Right lobe of liver (tissue), 6 donors: ENCODE measurements at regions not wholly inside any gene's neighbourhood (a gene's known extent, or its start where the extent isn't known, plus 50 kb on each side); places are given as distances from the start of the nearest gene placed in this dataset.
"Not testable (repeated sequence)": the region's sequence is repeated elsewhere in the genome, so short reads cannot be mapped to it uniquely, and the experiment has no call there.

Experiments used
- ATAC-seq, 4 donors: fragments of 200-7000 bp; cut with Tn5 transposase; one replicate each; pipeline ENCODE4 v1.9.1; 2020; ENCODE audit warnings: mild to moderate bottlenecking in 4 of 4, moderate library complexity in 4 of 4
- DNase-seq, 3 donors: peaks; one replicate each; pipeline ENCODE4 v3.0.0-alpha.2; 2020
- H3K27ac ChIP-seq, 3 donors: fragments of 200-600 bp; one replicate each; pipeline ENCODE4 v1.8.0; 2022
- H3K27me3 ChIP-seq, 2 donors: fragments of 200-600 bp; one replicate each; pipeline ENCODE4 v1.8.0; 2022
- H3K36me3 ChIP-seq, 4 donors: fragments of 200-600 bp; sonication (generic) in 1 of 4; one replicate each; pipeline versions ENCODE4 v1.5.1 to v1.8.0; 2017 to 2022; ENCODE audit warnings: control low read depth in 1 of 4
- H3K4me1 ChIP-seq, 4 donors: fragments of 200-600 bp; sonication (generic) in 1 of 4; one replicate each; pipeline versions ENCODE4 v1.5.1 to v1.8.0; 2017 to 2022; ENCODE audit warnings: control low read depth in 1 of 4
- H3K4me3 ChIP-seq, 3 donors: fragments of 200-600 bp; one replicate each; pipeline ENCODE4 v1.8.0; 2022
- H3K9me3 ChIP-seq, 4 donors: fragments of 200-600 bp; sonication (generic) in 1 of 4; one replicate each; pipeline versions ENCODE4 v1.5.1 to v1.8.0; 2017 to 2022; ENCODE audit warnings: control low read depth in 1 of 4
- CTCF ChIP-seq, 4 donors: fragments of 200-600 bp in 3 of 4; fragments of 450-650 bp in 1 of 4; IDR thresholded peaks; one replicate each; pipeline versions ENCODE4 v1.5.1 to v1.8.0; 2016 to 2022; ENCODE audit warnings: antibody characterized with exemption in 4 of 4, mild to moderate bottlenecking in 2 of 4
- POLR2A ChIP-seq: fragments of 450-650 bp; IDR thresholded peaks from one replicate; pipeline ENCODE4 v1.6.1; 2017; ENCODE audit warnings: antibody characterized with exemption, mild to moderate bottlenecking
- WGBS: methylation state at CpG from one replicate; pipeline ENCODE4 v1.1.6; 2018; ENCODE audit warnings: low coverage, low lambda C conversion rate; ENCODE audit not compliant: insufficient coverage; ENCODE audit errors: missing lambda C conversion rate; 5-methylcytosine and 5-hydroxymethylcytosine counted together
- intact Hi-C, 2 donors: fragments of 100-400 bp; cut with DNase I; formaldehyde crosslinking; loops; one replicate each; pipeline versions ENCODE4 v1.11.2 to v1.14.1; 2022
- donor health status: DM: no; HTN: yes; CAD: no.
- donor health status: DM: no; HTN: no; CAD: no.
- donor health status: DM: no; HTN: no; CAD: no.
- donor health status: DM: no; HTN: yes; CAD: no.
- donor health status: DM: no; HTN: yes; CAD: no.

DNA sequence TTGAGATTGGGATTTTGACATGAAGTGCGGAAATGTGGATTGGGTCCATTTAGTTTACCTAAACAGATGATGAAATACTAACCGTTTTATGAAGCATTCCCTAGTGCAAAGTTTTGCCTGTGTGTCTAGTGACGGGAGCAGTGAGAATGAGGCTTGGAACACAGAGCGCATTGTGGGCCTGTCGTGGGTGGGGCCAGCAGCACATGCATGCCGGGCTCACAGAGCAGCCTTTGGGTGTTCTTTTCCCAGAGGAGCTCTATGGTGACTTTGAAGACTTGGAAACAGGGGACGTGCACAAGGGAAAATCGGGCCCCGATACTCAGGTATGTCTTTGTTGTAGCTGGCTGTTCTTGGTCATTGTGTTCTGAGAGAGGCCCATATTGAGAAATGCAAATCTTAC lies 388.1 kb downstream of the GOLGA6L6 start:
- H3K27me3 ChIP-seq, H3K9me3 ChIP-seq, H3K4me1 ChIP-seq, H3K36me3 ChIP-seq, intact Hi-C loops, H3K4me3 ChIP-seq, H3K27ac ChIP-seq, ATAC-seq, DNase-seq: not testable (repeated sequence)
- no CpG with 5 or more reads among the region's 9 CpGs for WGBS

- 80% methylated on average over 9 of the region's 14 CpGs for WGBS
- intact Hi-C loops, H3K4me1 ChIP-seq, H3K27ac ChIP-seq, H3K27me3 ChIP-seq, ATAC-seq, H3K36me3 ChIP-seq, DNase-seq, H3K4me3 ChIP-seq, H3K9me3 ChIP-seq: not testable (repeated sequence)
Observed at GRCh38 chr15:20148679-20149078, 392.9 kb downstream of the GOLGA6L6 start.

GRCh38 chr15:20148008-20148407 lies 393.6 kb downstream of the GOLGA6L6 start:
- WGBS, result 83% methylated on average over 54 of the region's 73 CpGs
- DNase-seq, H3K27ac ChIP-seq, intact Hi-C loops, H3K9me3 ChIP-seq, H3K27me3 ChIP-seq, ATAC-seq, H3K4me3 ChIP-seq, H3K36me3 ChIP-seq, H3K4me1 ChIP-seq: not testable (repeated sequence)

DNA sequence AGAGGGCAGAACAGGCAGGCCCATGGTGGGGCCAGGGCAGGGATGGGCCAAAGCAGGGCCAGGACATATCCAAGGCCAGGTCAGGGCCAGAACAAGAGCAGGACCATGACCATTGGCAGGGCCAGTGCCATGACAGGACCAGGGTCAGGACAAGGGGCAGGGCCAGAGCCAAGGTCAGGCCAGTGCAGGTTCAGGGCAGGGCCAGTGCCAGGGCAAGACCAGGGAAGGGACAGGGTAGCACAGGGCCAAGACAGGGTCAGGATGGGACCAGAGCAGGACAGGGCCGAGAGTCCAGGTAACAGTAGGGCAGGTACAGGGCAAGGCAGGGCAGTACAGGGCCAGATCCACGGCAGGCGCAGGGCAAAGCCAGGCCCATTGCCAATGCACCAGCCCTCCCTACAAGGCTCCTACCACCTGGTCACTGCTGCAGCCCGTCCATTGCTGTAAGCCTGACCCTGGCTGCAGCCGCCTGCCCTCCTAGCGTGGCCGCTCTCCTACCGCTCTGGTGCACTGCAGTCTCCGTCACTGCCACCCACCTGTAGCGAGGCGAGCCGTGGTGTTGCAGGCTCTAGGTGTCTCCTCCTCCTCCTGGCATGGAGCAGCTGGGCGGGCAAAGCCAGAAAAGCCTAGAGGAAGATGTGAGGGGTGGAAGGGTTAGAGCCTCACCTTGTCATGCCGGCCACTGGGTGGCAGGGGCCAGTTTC lies 397.1 kb downstream of the GOLGA6L6 start:
- H3K27ac ChIP-seq, ATAC-seq, H3K9me3 ChIP-seq, H3K4me1 ChIP-seq, intact Hi-C loops, H3K4me3 ChIP-seq, H3K36me3 ChIP-seq, DNase-seq, H3K27me3 ChIP-seq: not testable (repeated sequence)
- WGBS, result no CpG with 5 or more reads among the region's 14 CpGs

DNA sequence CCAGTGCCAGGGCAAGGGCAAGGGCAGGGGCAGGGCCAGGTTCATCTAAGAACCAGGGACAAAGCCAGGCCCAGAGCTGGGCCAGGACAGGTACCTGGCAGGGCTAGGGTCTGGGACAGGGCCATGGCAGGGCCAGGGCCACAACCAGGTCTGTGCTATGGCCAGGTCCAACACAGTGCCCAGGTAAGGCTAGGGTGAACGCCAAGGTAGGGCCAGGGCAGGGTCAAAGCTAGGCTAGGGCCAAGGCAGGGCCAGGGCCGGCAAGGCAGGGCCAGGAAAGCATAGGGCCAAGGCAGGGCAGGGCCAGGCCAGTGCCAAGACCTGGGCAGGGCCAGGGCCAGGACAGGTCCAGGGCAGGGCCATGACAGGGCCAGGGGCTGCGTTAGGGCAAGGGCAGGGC lies 398.7 kb downstream of the GOLGA6L6 start:
- H3K27me3 ChIP-seq, H3K4me1 ChIP-seq, H3K9me3 ChIP-seq, DNase-seq, H3K36me3 ChIP-seq, H3K4me3 ChIP-seq, intact Hi-C loops, ATAC-seq, H3K27ac ChIP-seq: not testable (repeated sequence)
- WGBS, result no CpG with 5 or more reads among the region's 3 CpGs

- WGBS, result no CpG with 5 or more reads among the region's 1 CpG
- H3K27me3 ChIP-seq, H3K9me3 ChIP-seq, H3K36me3 ChIP-seq, H3K27ac ChIP-seq, intact Hi-C loops, H3K4me1 ChIP-seq, H3K4me3 ChIP-seq, ATAC-seq: not testable (repeated sequence)
- DNase-seq, result peak in 1 of 3 donors; percentile 10
Observed at GRCh38 chr15:20142410-20142809, 399.2 kb downstream of the GOLGA6L6 start.

- 31% methylated on average over 2 of the region's 4 CpGs for WGBS
- H3K9me3 ChIP-seq, H3K4me3 ChIP-seq, H3K4me1 ChIP-seq, intact Hi-C loops, H3K36me3 ChIP-seq, H3K27me3 ChIP-seq, ATAC-seq, H3K27ac ChIP-seq: not testable (repeated sequence)
- peak in 1 of 3 donors; percentile 36 for DNase-seq
Observed at GRCh38 chr15:20124668-20125067, 416.9 kb downstream of the GOLGA6L6 start.

DNA sequence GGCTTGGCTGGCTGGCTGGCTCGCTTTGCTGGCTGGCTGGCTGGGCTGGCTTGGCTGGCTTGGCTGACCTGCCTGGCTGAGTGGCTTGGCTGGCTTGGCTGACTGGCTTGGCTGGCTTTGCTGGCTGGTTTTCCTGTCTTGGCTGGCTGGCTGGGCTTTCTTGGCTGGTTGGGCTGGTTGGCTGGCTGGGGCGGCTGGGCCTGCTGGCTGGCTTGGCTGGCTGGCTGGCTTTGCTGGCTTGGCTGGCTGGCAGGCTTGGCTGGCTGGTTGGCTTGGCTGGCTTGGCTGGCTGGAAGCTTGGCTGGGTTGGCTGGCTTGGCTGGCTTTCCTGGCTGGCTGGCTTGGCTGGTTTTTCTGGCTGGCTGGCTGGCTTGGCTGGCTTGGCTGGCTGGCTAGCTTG lies 435.6 kb downstream of the GOLGA6L6 start:
- Histone ChIP-seq H3K4me3 (no peak overlapping the region), H3K9me3 (no peaks in the 10 kb centered on the region), H3K27ac (no peak overlapping the region), H3K4me1 (no peaks in the 10 kb centered on the region), H3K27me3 (no peaks in the 10 kb centered on the region), H3K36me3 (no peaks in the 10 kb centered on the region)
- no CpG with 5 or more reads among the region's 2 CpGs for WGBS
- intact Hi-C loops, result no loop called here
- DNase-seq, result peak; percentile 27 to 52 (median 40)
- ATAC-seq, result peak in 2 of 4 donors; percentile 22
- TF ChIP-seq POLR2A, result no peak
- no peak for TF ChIP-seq CTCF (IDR thresholded peaks at IDR 0.05)

DNA sequence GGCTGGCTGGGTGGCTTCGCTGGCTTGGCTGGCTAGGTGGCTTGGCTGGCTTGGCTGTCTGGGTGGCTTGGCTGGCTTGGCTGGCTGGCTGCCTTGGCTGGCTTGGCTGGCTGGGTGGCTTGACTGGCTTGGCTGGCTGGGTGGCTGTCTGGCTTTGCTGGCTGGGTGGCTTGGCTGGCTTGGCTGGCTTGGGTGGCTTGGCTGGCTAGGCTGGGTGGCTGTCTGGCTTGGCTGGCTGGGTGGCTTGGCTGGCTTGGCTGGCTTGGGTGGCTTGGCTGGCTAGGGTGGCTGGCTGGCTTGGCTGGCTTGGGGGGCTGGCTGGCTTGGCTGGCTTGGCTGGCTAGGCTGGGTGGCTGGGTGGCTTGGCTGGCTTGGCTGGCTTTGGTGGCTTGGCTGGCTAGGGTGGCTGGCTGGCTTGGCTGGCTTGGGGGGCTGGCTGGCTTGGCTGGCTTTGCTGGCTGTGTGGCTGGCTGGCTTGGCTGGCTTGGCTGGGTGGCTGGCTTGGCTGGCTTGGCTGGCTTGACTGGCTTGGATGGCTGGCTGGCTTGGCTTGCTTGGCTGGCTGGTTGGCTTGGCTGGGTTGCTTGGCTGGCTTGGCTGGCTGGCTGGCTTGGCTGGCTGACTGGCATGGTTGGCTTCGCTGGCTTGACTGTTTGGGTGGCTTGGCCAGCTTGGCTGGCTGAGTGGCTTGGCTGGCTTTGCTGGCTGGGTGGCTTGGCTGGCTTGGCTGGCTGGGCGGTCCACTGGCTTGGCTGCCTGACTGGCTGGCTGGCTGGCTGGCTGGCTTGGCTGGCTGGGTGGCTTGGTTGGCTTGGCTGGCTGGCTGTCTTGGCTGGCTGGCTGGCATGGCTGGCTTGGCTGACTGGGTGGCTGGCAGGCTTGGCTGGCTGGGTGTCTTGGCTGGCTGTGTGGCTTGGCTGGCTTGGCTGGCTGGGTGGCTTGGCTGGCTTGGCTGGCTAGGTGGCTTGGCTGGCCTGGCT lies 436.3 kb downstream of the GOLGA6L6 start:
- H3K27me3 ChIP-seq, ATAC-seq, H3K27ac ChIP-seq, H3K9me3 ChIP-seq, H3K4me3 ChIP-seq, intact Hi-C loops, H3K4me1 ChIP-seq, H3K36me3 ChIP-seq: not testable (repeated sequence)
- no CpG with 5 or more reads among the region's 3 CpGs for WGBS
- peak in 2 of 3 donors; percentile 42 to 48 for DNase-seq

- H3K27me3 ChIP-seq, H3K36me3 ChIP-seq, H3K27ac ChIP-seq, H3K4me3 ChIP-seq, ATAC-seq, H3K9me3 ChIP-seq, H3K4me1 ChIP-seq, intact Hi-C loops: not testable (repeated sequence)
- WGBS, result 70% methylated on average over 2 of the region's 6 CpGs
- DNase-seq, result peak; percentile 39 to 63 (median 59)
Observed at GRCh38 chr15:20104551-20104950, 437.0 kb downstream of the GOLGA6L6 start.
